Fibroblast of lung (primary cell): ENCODE measurements at regions not wholly inside any gene's neighbourhood (a gene's known extent, or its start where the extent isn't known, plus 50 kb on each side); places are given as distances from the start of the nearest gene placed in this dataset.

ENCODE experiments used
- DNase-seq, 2 donors: peaks; one replicate each; pipeline versions ENCODE4 v3.0.0 to v3.0.0-alpha.2; 2010; ENCODE audit warnings: low read depth in 2 of 2
- H2AFZ ChIP-seq: 2 replicates; pipeline ENCODE4 v1.5.1; 2012; ENCODE audit warnings: low read length, control low read depth, inconsistent platforms
- H3K27ac ChIP-seq: 2 replicates; pipeline ENCODE4 v1.5.1; 2011; ENCODE audit warnings: low read length, control low read depth; ENCODE audit not compliant: insufficient read depth
- H3K27me3 ChIP-seq: 2 replicates; pipeline ENCODE4 v1.5.1; 2011; ENCODE audit warnings: mild to moderate bottlenecking, low read length; ENCODE audit not compliant: control insufficient read depth, insufficient read depth
- H3K36me3 ChIP-seq: 2 replicates; pipeline ENCODE4 v1.5.1; 2011; ENCODE audit warnings: low read length; ENCODE audit not compliant: control insufficient read depth, insufficient read depth
- H3K4me1 ChIP-seq: 2 replicates; pipeline ENCODE4 v1.5.1; 2011; ENCODE audit warnings: low read length; ENCODE audit not compliant: control insufficient read depth, insufficient read depth; ENCODE audit errors: extremely low read depth
- H3K4me2 ChIP-seq: 2 replicates; pipeline ENCODE4 v1.5.1; 2011; ENCODE audit warnings: low read length, control low read depth; ENCODE audit not compliant: insufficient read depth; ENCODE audit errors: extremely low read depth
- H3K4me3 ChIP-seq, 4 experiments: fragments of 200-600 bp in 1 of 4; sonication (generic) in 1 of 4; replicated peaks in 1 of 4; 2 replicates each; pipeline ENCODE4 v1.5.1; 2011 to 2016; ENCODE audit warnings: low read length in 4 of 4, low read depth in 3 of 4, mild to moderate bottlenecking in 3 of 4, control low read depth in 2 of 4, inconsistent platforms in 1 of 4, mixed read lengths in 1 of 4; ENCODE audit not compliant: insufficient read depth in 1 of 4; ENCODE audit errors: control extremely low read depth in 1 of 4
- H3K79me2 ChIP-seq: 2 replicates; pipeline ENCODE4 v1.5.1; 2012; ENCODE audit warnings: mild to moderate bottlenecking, low read length, inconsistent platforms; ENCODE audit not compliant: control insufficient read depth, insufficient read depth
- H3K9ac ChIP-seq: 2 replicates; pipeline ENCODE4 v1.5.1; 2011; ENCODE audit warnings: mild to moderate bottlenecking, low read length, control low read depth; ENCODE audit not compliant: insufficient read depth
- H3K9me3 ChIP-seq: 2 replicates; pipeline ENCODE4 v1.5.1; 2012; ENCODE audit warnings: low read depth, low read length; ENCODE audit not compliant: control insufficient read depth, insufficient read depth
- H4K20me1 ChIP-seq: 2 replicates; pipeline ENCODE4 v1.5.1; 2011; ENCODE audit warnings: low read length; ENCODE audit not compliant: control insufficient read depth, insufficient read depth; ENCODE audit errors: extremely low read depth
- EZH2 ChIP-seq: IDR thresholded peaks from 2 replicates; pipeline ENCODE4 v1.5.1; 2012; ENCODE audit warnings: low read length, control low read depth, mild to moderate bottlenecking; ENCODE audit errors: missing control alignments
- TF ChIP-seq, protein P1 (sequence below), 2 donors: IDR thresholded peaks in 1 of 2; conservative IDR thresholded peaks in 1 of 2; 1 replicate in 1 of 2; 2 replicates in 1 of 2; pipeline ENCODE4 v1.5.1; 2011 to 2012; ENCODE audit warnings: low read length in 2 of 2, control low read depth in 1 of 2, inconsistent platforms in 1 of 2, low read depth in 1 of 2, mild to moderate bottlenecking in 1 of 2

DNA sequence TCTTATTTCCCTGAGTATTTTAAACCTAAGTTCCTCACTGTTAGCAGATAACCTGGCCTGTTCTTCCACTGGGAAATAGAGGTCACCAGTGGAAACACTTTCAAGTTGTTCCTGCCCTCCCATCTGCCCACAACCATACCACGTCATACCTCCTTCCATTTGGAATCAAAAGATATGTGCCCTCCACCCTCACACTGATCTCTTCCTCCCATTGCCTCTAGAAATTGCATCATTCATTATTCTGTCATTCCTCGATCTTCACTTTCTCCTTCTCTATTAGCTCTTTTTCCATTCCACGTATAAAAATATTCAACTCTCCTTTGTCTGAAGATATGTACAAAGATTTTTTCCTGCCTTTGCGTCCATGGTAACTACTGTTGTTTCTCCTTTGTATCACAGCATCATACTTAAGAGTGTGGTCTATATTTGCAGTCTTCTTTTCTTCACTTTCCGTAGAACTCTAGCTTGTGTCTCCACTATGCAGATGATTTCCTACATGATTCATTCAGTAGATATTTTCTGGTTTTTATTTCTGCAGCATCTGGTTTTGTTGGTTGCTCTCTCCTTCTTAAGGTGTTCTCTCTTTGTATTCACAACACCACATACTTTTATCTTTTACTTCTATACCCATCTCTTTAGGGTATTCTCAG, 312.3 kb downstream of the REEP3 start:
- H3K4me1 ChIP-seq = no peaks in the 10 kb centered on the region
- H3K4me2 ChIP-seq = no peak overlapping the region
- H3K27me3 ChIP-seq = no peaks in the 10 kb centered on the region
- no peak overlapping the region for H3K9ac ChIP-seq
- no peaks in the 10 kb centered on the region for H3K36me3 ChIP-seq
- H3K79me2 ChIP-seq = no peaks in the 10 kb centered on the region
- no peak overlapping the region for H3K27ac ChIP-seq
- peak in 1 of 2 donors; percentile 25 for DNase-seq
- no peaks in the 10 kb centered on the region for H3K9me3 ChIP-seq
- no peak overlapping the region for H2AFZ ChIP-seq
- no peaks in the 10 kb centered on the region for H4K20me1 ChIP-seq
- no peak for TF ChIP-seq EZH2
- TF ChIP-seq, protein P1, sequence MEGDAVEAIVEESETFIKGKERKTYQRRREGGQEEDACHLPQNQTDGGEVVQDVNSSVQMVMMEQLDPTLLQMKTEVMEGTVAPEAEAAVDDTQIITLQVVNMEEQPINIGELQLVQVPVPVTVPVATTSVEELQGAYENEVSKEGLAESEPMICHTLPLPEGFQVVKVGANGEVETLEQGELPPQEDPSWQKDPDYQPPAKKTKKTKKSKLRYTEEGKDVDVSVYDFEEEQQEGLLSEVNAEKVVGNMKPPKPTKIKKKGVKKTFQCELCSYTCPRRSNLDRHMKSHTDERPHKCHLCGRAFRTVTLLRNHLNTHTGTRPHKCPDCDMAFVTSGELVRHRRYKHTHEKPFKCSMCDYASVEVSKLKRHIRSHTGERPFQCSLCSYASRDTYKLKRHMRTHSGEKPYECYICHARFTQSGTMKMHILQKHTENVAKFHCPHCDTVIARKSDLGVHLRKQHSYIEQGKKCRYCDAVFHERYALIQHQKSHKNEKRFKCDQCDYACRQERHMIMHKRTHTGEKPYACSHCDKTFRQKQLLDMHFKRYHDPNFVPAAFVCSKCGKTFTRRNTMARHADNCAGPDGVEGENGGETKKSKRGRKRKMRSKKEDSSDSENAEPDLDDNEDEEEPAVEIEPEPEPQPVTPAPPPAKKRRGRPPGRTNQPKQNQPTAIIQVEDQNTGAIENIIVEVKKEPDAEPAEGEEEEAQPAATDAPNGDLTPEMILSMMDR (conservative IDR thresholded peaks at IDR 0.05 in 1 of 2, IDR thresholded peaks at IDR 0.05 in 1 of 2; ENCODE audit: low read depth in 1 of 2, low read length in 2 of 2) = no peak
- no peak overlapping the region for H3K4me3 ChIP-seq

DNA sequence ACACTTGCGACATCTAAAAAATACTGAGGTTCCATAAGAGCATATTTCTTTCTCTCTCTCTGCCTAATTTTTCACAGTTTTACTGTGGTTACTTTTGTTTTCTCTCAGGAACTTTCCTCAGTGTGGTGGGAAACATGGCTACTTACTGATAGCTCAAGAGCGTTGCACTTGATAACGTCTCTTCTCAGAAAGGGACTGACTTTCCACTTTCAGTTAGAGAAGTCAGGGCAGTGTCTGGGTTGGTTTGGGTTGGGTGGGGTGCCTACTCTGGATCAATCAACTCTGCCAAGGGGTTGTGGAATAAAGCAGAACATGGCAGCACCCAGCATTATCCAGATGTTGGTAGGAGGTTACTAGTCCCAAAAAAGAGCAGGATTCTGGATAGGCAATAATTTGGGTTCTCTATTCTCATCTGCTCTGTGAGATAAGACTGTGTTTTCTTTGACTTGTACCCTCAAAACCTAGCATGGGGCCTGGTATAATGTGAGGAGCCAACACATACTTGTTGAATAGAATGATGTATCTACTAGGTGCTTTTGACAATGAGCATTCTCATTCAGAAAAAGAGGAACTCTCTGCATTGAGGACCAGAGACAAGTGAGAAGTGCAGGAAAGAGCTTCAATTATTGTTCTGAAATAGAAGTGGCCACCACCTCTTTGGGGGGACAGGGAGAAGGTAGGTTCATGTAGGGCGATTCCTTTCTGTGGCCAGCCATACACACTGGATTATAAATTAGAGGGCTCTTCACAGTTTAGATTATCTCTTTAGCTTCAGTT, 315.7 kb downstream of the REEP3 start:
- Histone ChIP-seq H4K20me1 (no peaks in the 10 kb centered on the region), H3K4me2 (no peak overlapping the region), H3K9ac (no peak overlapping the region), H3K27me3 (no peaks in the 10 kb centered on the region), H3K36me3 (no peaks in the 10 kb centered on the region), H3K4me1 (no peaks in the 10 kb centered on the region), H2AFZ (no peak overlapping the region), H3K4me3 (no peak overlapping the region), H3K27ac (no peak overlapping the region), H3K79me2 (no peaks in the 10 kb centered on the region), H3K9me3 (no peaks in the 10 kb centered on the region)
- no peak for DNase-seq
- TF ChIP-seq, protein P1 (conservative IDR thresholded peaks at IDR 0.05 in 1 of 2, IDR thresholded peaks at IDR 0.05 in 1 of 2; ENCODE audit: low read depth in 1 of 2, low read length in 2 of 2) = no peak
- TF ChIP-seq EZH2 = no peak

DNA sequence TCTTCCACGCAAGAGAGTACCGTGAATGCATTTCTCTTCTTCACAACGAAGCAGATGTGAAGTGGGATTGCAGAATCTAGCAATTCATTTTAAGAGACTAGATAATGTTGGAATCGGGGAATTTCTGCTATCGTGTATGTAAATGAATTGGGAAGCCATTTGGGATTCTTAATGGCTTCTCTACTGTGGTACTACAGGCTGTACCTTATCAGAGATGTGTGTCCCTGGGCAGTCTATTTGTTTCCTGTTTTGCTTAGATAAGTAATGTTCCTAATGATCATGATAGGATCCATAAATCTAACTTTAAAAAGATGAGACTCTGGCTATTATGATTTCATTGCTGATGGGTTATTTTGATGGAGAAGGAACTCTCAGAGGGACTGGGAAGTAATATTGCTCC, 320.6 kb downstream of the REEP3 start:
- H3K9me3 ChIP-seq = no peaks in the 10 kb centered on the region
- no peaks in the 10 kb centered on the region for H3K36me3 ChIP-seq
- no peak overlapping the region for H3K9ac ChIP-seq
- TF ChIP-seq, protein P1 (conservative IDR thresholded peaks at IDR 0.05 in 1 of 2, IDR thresholded peaks at IDR 0.05 in 1 of 2; ENCODE audit: low read depth in 1 of 2, low read length in 2 of 2) = no peak
- TF ChIP-seq EZH2 = no peak
- H3K4me1 ChIP-seq = no peaks in the 10 kb centered on the region
- H3K27me3 ChIP-seq = no peaks in the 10 kb centered on the region
- H3K27ac ChIP-seq = no peak overlapping the region
- no peaks in the 10 kb centered on the region for H4K20me1 ChIP-seq
- H3K4me3 ChIP-seq = no peak overlapping the region
- no peak overlapping the region for H2AFZ ChIP-seq
- DNase-seq = no peak
- H3K79me2 ChIP-seq = no peaks in the 10 kb centered on the region
- H3K4me2 ChIP-seq = no peak overlapping the region
